NCI-H82 treated with DMSO at 0.1 percent for 48 hours (cell line): ENCODE measurements at regions not wholly inside any gene's neighbourhood (a gene's known extent, or its start where the extent isn't known, plus 50 kb on each side); places are given as distances from the start of the nearest gene placed in this dataset.
A peak's percentile ranks its signal among the peaks of the same experiment; 100 is the strongest.

ENCODE experiments used
- DNase-seq: peaks from one replicate; lab custom pipeline; 2025; ENCODE audit not compliant: unreplicated experiment; lab: John Stamatoyannopoulos, UW

DNA sequence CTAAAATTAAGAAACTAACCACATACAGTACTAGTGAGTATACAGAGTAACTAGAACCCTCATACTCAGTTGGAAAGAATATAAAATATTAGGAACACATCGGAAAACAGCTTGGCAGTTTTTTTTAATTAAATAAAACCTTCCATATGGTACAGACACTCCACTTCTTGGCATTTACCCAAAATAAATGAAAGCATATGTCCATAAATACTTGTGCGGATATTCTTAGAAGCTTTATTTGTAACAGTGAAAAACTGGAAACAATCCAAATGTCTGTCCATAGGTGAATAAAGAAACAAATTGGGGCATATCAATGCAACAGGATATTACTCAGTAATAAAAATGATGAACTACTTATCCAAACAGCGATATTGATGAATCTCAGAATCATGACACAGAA lies 410.0 kb downstream of the HTR7 start:
- no peak for DNase-seq

- DNase-seq = no peak
These were observed 407.0 kb downstream of the HTR7 start for GRCh38 chr10:90450797-90451196.

DNA sequence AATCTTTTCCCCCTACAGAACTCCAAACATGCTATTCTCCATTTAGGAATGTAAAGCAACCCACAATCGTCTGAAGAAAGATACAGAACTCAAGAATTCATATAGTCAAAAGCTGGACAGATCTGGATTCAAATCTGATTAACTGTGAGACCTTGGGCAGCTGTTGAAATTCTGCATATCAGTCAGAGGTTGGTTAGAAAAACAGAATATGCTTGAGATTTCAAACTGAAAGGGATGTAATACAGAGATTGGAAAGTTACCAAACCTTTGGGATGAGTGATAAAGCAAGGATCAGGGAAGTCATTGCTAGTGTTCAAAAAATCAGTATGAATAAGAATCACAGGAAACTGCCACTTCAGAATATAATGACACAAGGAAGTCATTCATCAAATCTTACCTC lies 406.6 kb downstream of the HTR7 start:
- no peak for DNase-seq

- DNase-seq = no peak
These were observed 399.8 kb downstream of the HTR7 start for GRCh38 chr10:90458054-90458453.

DNA sequence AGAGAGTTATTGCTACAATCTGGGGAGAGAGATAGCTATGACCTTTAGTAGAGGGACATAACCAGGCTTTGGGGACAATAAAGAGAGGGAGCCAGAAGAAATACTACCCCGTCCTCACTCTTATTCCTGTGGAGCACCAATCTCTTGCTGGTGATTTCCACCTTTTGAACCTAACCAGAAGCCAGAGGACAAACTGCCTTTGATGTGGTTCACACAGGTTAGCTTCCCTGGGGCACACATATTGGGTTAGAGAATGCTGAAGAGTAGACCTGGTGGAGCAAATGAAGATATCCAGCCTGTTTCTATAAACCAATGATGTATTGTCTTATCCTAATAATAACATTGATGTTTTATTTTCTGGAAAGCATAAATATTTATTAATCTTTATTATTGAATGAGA lies 399.3 kb downstream of the HTR7 start:
- DNase-seq = no peak

- DNase-seq = no peak
These were observed 396.2 kb downstream of the HTR7 start for GRCh38 chr10:90461437-90462155.

- DNase-seq = no peak
These were observed 394.9 kb downstream of the HTR7 start for GRCh38 chr10:90462749-90463470.

DNA sequence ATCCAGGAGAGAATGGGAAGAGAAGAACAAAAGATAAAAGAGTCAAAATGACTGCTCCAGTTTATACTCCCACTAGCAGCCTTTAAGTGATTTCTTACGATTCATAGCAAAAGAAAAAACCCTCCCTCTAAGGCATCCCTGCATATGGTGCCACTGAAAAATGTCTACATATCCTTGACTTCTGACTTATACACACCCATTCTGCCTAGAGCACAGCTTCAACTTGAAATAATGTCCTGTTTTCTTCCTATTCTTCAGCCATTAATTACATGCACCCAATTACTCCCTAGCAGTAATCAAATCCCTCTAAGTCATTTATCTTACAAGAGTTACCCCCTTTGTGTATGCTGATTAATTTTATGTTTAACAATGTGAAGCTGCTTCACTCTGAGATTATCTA lies 393.5 kb downstream of the HTR7 start:
- no peak for DNase-seq

- peak; percentile 79 for DNase-seq
These were observed 386.9 kb downstream of the HTR7 start for GRCh38 chr10:90470966-90471365.

DNA sequence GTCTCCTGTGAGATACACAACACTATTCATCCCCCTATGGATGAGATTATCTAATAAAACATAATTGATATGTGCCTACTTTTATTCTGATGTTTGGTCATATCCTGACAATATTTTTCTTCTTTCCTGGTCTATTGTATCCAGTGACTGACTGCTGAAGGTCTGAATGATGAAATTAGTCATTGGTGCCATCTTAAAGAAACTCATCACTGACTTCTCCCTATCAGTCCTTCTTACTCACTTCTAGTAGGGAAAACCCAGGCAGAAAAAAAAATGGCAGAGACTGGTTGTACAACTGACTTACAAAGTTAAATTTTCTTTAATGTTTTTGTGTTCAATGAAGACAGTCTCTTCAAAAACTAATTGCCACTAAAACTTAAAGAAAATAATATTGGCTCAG lies 377.4 kb downstream of the HTR7 start:
- no peak for DNase-seq

DNA sequence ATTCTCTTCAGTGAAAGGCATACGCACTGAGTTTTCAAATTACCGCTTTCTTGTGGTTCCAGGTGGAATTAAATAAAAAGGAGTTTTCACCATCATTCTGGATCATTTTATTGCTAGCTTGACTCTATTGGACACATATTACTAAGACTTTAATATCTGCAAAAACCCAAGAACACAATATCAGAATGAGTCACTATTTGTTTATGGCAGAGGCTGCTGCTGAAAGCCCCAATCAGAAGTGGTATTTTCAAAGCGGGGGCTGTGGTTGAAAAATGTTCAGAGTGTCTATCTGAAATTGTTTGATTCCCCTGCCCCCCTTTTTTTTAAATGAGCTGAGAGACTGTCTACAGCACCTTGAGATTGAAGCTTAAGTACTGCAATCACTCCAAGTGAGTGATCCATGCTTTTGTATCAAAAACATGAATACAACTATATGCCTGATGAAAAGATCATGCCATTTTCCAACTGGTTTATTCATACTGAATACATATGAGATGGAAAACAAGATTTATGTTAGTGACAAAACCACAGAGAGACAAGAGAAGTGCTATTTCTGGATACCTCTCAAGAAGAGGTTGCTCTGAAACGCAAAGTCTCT lies 376.4 kb downstream of the HTR7 start:
- DNase-seq = no peak

- no peak for DNase-seq
These were observed 373.3 kb downstream of the HTR7 start for GRCh38 chr10:90484518-90484917.

DNA sequence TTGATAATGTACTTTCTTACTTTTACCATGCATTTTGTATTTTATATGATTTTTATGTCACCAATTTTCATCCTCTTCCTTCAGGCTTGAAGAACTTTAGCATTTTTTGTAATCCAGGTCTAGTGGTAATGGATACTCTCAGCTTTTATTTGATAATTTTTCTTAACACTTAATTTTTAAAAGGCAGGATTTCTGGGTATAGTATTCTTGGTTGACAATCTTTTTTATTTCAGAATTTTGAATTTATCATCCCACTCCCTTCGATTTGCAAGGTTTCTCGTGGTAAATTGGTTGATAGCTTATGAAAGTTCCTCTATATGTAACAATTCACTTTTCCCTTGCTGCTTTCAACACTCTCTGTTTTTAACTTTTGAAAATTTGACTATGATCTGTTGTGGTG lies 363.7 kb downstream of the HTR7 start:
- DNase-seq = no peak

DNA sequence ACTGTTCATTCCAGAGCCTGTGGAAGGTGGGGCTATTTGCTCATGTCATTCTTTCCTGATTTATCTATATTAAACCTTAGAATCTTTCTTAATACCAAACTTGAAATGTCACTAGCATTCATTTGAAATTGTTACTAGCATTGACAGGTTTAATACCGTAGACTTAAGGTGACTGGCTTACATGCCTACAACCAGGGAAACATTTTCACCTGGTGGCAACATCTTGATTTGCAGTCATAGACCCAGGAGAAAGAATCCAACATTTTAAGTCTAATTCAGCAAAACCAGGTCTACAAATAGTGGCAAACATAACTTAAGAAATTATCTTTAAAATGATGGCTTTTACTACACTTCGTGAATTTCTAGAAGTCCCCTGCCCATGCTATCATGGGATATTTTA lies 353.7 kb downstream of the HTR7 start:
- no peak for DNase-seq

DNA sequence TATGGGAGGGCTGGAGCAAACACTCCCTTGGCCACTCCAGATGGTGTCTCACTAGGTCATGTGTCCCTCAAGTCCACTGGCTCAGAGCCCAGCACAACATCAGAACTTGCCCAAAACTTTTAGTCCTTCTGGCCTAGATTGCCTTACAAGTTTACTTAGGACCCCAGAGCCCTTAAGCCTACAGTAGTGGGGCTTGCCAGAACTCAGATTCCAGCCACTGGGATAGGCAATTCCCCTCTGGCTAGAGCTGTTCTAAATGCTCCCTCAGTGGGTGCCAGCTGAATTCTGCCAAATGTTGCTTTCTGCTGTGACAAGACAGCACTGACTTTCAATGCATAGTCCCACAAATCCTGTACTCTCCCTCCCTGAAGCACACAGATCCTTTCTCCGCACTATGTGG lies 331.1 kb downstream of the HTR7 start:
- DNase-seq = no peak

DNA sequence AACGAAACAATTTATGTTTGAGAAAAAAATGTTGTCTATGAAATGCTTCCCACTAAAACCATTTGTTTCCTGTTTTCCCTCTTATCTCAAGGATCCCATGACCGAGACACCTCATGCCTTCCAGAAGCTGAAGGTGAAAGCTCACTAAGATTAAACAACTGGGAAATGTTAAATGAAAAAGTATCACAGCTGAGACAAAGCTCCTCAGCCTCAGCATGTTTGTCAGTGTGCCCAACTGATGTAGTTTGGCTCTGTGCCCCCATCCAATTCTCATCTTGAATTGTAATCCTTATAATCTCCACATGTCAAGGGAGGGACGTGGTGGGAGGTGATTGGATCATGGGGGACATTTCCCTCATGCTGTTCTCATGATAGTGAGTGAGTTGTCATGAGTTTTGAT lies 327.3 kb downstream of the HTR7 start:
- DNase-seq = no peak

GRCh38 chr10:90557385-90557784 lies 300.5 kb downstream of the HTR7 start:
- DNase-seq = no peak

DNA sequence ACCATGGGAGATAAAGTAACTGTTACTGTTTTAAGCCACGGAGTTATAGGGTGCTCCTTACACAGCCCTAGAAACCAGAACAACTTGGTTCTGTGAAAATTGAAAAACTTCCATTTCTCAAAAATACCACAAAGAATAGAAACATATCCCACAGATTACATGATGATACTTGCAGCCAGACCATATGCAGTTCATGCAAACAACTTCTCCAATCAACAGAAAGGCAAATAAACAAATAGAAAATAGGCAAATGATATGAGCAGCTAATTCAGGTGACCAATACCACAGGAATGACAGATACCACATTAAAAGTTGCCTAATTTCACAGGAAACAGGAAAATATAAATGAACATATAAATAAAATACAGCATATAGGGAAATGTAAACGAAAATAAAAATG lies 297.5 kb downstream of the HTR7 start:
- no peak for DNase-seq

GRCh38 chr10:90561666-90562065 lies 296.2 kb downstream of the HTR7 start:
- no peak for DNase-seq

GRCh38 chr10:90571481-90572258 lies 286.2 kb downstream of the HTR7 start:
- no peak for DNase-seq

- DNase-seq = no peak
These were observed 282.7 kb downstream of the HTR7 start for GRCh38 chr10:90575125-90575524.

GRCh38 chr10:90577569-90577968 lies 280.3 kb downstream of the HTR7 start:
- no peak for DNase-seq
